HepG2 (cell line): ENCODE measurements at regions not wholly inside any gene's neighbourhood (a gene's known extent, or its start where the extent isn't known, plus 50 kb on each side); places are given as distances from the start of the nearest gene placed in this dataset.
"Not testable (repeated sequence)": the region's sequence is repeated elsewhere in the genome, so short reads cannot be mapped to it uniquely, and the experiment has no call there.

Experiments
- ATAC-seq: fragments of 200-7000 bp; cut with Tn5 transposase; 3 replicates; pipeline ENCODE4 v1.9.1; 2020; ENCODE audit warnings: mild to moderate bottlenecking, moderate library complexity
- BruUV-seq: library from RNA; stranded (reverse); fragments of 400-500 nt; replicated peaks from 2 replicates; lab custom pipeline; 2021; lab: Mats Ljungman, UMichigan
- CTCF ChIA-PET: fragments of 300-600 bp; formaldehyde crosslinking; extraction: SDS; loops from one replicate; lab custom pipeline; 2021; ENCODE audit warnings: low total read pairs, inconsistent platforms, low intra/inter-chr PET ratio; lab: Yijun Ruan, JAX
- POLR2A ChIA-PET: fragments of 350-600 bp; sonication (Branson Sonifier 250); formaldehyde crosslinking; loops from one replicate; lab custom pipeline; 2020; ENCODE audit warnings: antibody characterized with exemption, inconsistent platforms; lab: Yijun Ruan, JAX
- DNase-seq: peaks from one replicate; pipeline ENCODE4 v3.0.0-alpha.2; 2015; ENCODE audit warnings: low spot score
- FAIRE-seq: peaks from 3 replicates; lab custom pipeline; 2011; peaks lifted over from hg19 to GRCh38; lab: Jason Lieb, UNC
- H2AFZ ChIP-seq: one replicate; pipeline ENCODE4 v1.6.1; 2011; ENCODE audit warnings: low read length, inconsistent platforms
- H3K27ac ChIP-seq: fragments of 300-600 bp; 3 replicates; pipeline ENCODE4 v1.8.0; 2011; ENCODE audit warnings: mixed run types, mild to moderate bottlenecking, mixed read lengths, low read length, inconsistent platforms; ENCODE audit not compliant: insufficient read depth; ENCODE audit errors: extremely low read length
- H3K27me3 ChIP-seq, 2 experiments: fragments of 200-600 bp in 1 of 2; 2 replicates in 1 of 2; 3 replicates in 1 of 2; pipeline versions ENCODE4 v1.6.0 to v1.8.0; 2011; ENCODE audit warnings: low read length in 2 of 2, mild to moderate bottlenecking in 2 of 2, moderate library complexity in 2 of 2, inconsistent platforms in 1 of 2; ENCODE audit not compliant: insufficient read depth in 2 of 2, control insufficient read depth in 1 of 2
- H3K36me3 ChIP-seq, 2 experiments: fragments of 200-600 bp in 1 of 2; replicated peaks in 1 of 2; 2 replicates in 1 of 2; 3 replicates in 1 of 2; pipeline versions ENCODE4 v1.5.1 to v1.8.0; 2011; ENCODE audit warnings: low read length in 2 of 2, inconsistent platforms in 1 of 2; ENCODE audit not compliant: insufficient read depth in 2 of 2, control insufficient read depth in 1 of 2
- H3K4me1 ChIP-seq: 2 replicates; pipeline ENCODE4 v1.5.1; 2012; ENCODE audit warnings: low read length, inconsistent platforms; ENCODE audit not compliant: insufficient read depth
- H3K4me2 ChIP-seq: 2 replicates; pipeline ENCODE4 v1.6.0; 2011; ENCODE audit warnings: low read depth, low read length, inconsistent platforms
- H3K4me3 ChIP-seq, 3 experiments: fragments of 200-600 bp in 1 of 3; sonication (generic), shearing (Covaris generic) in 1 of 3; replicated peaks in 1 of 3; 2 replicates each; pipeline ENCODE4 v1.5.1; 2011 to 2016; ENCODE audit warnings: low read length in 3 of 3, inconsistent platforms in 2 of 3, low read depth in 2 of 3, mild to moderate bottlenecking in 2 of 3, control low read depth in 1 of 3, mixed read lengths in 1 of 3; ENCODE audit not compliant: insufficient read depth in 1 of 3
- H3K79me2 ChIP-seq: one replicate; pipeline ENCODE4 v1.6.1; 2011; ENCODE audit warnings: low read length, inconsistent platforms; ENCODE audit not compliant: insufficient read depth
- H3K9ac ChIP-seq: 2 replicates; pipeline ENCODE4 v1.6.0; 2011; ENCODE audit warnings: mild to moderate bottlenecking, low read depth, low read length, inconsistent platforms; ENCODE audit not compliant: insufficient read depth
- H3K9me3 ChIP-seq: 2 replicates; pipeline ENCODE4 v1.5.1; 2012; ENCODE audit warnings: mild to moderate bottlenecking, low read length
- H4K20me1 ChIP-seq: 2 replicates; pipeline ENCODE4 v1.6.0; 2011; ENCODE audit warnings: inconsistent platforms, mild to moderate bottlenecking, low read length, moderate library complexity; ENCODE audit not compliant: insufficient read depth
- FOXK1 ChIP-seq: sonication (generic); formaldehyde crosslinking; IDR thresholded peaks from 2 replicates; pipeline ENCODE4 v1.4.0; 2020; ENCODE audit warnings: low read depth, missing genetic modification reagents, borderline replicate concordance
- JUNB ChIP-seq: sonication (generic); formaldehyde crosslinking; IDR thresholded peaks from 2 replicates; pipeline ENCODE4 v1.8.0; 2022; ENCODE audit warnings: missing genetic modification reagents, mild to moderate bottlenecking, borderline replicate concordance
- KLF15 ChIP-seq: sonication (generic); formaldehyde crosslinking; IDR thresholded peaks from 2 replicates; pipeline ENCODE4 v1.8.1; 2023; ENCODE audit warnings: borderline replicate concordance, mild to moderate bottlenecking, inconsistent platforms, missing genetic modification reagents, mixed read lengths
- LCORL ChIP-seq, 2 experiments: fragments of 450-650 bp in 1 of 2; sonication (generic) in 1 of 2; formaldehyde crosslinking in 1 of 2; IDR thresholded peaks; 2 replicates each; pipeline versions ENCODE4 v1.5.0 to v1.6.1; 2017 to 2020; ENCODE audit warnings: antibody characterized with exemption in 1 of 2, missing genetic modification reagents in 1 of 2
- MAFK ChIP-seq, 2 experiments: IDR thresholded peaks in 1 of 2; conservative IDR thresholded peaks in 1 of 2; 2 replicates each; pipeline ENCODE4 v1.6.1; 2011; ENCODE audit warnings: improper control_type of control experiment in 2 of 2, low read length in 2 of 2
- NFE2L2 ChIP-seq: fragments of 150-350 bp; IDR thresholded peaks from 2 replicates; pipeline ENCODE4 v1.6.1; 2014; ENCODE audit warnings: low read length
- ZC3H13 ChIP-seq: sonication (generic); formaldehyde crosslinking; IDR thresholded peaks from 2 replicates; pipeline ENCODE4 v1.8.1; 2023; ENCODE audit warnings: mild to moderate bottlenecking, missing genetic modification reagents, moderate library complexity
- ZKSCAN8 ChIP-seq: IDR thresholded peaks from 2 replicates; pipeline ENCODE4 v1.6.1; 2016; ENCODE audit warnings: borderline replicate concordance, missing genetic modification reagents, missing compliant biosample characterization
- ZNF205 ChIP-seq: IDR thresholded peaks from 2 replicates; pipeline ENCODE4 v1.6.1; 2018; ENCODE audit warnings: missing biosample characterization, missing genetic modification reagents
- ZNF710 ChIP-seq: sonication (generic); formaldehyde crosslinking; IDR thresholded peaks from 2 replicates; pipeline ENCODE4 v1.5.0; 2020; ENCODE audit warnings: mild to moderate bottlenecking, missing genetic modification reagents, borderline replicate concordance
- WGBS: methylation state at CpG from one replicate; pipeline ENCODE4 v1.1.6; 2017; ENCODE audit warnings: low lambda C conversion rate; 5-methylcytosine and 5-hydroxymethylcytosine counted together
- in situ Hi-C: cut with HindIII; loops from 2 replicates; pipeline ENCODE4 v1.10.0; 2017; ENCODE audit warnings: low pct_unique_long_range_greater_than_20kb; ENCODE audit not compliant: extremely low pct_ligation_motif_present
- intact Hi-C: fragments of 100-400 bp; cut with micrococcal nuclease; formaldehyde crosslinking; loops from one replicate; pipeline ENCODE4 v1.10.0; 2022; ENCODE audit not compliant: unreplicated experiment

DNA sequence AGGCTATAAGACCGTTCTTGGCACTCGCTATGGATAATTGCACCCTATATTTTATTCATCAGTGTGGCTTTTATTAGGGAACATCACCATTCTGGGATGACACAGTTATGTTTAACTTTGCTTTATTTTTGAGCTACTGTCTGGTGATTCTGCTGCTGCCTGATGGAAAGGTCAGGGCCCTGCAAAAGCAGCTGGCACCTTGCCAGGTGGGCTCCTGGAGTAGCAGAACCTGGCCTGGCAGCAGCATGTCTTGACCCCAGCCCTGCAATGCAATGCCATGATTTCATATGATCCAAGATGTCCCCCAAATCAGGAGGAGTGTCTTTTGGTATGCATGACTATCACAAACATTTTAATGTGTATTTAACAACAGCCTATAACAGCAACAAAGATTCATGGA lies 228.4 kb upstream of the RSPO3 start:
- H3K9ac ChIP-seq, result no peak overlapping the region
- H3K9me3 ChIP-seq, result no peaks in the 10 kb centered on the region
- no peak for ATAC-seq
- in situ Hi-C loops (no loop called here), intact Hi-C loops (no loop called here)
- no peaks in the 10 kb centered on the region for H4K20me1 ChIP-seq
- H3K79me2 ChIP-seq, result no peaks in the 10 kb centered on the region
- H3K4me2 ChIP-seq, result no peak overlapping the region
- no peak overlapping the region for H3K27ac ChIP-seq
- H2AFZ ChIP-seq, result no peak overlapping the region
- TF ChIP-seq ZC3H13 (CRISPR knock-in tag) (no peak), LCORL (IDR thresholded peaks at IDR 0.05) (peak; percentile 87), LCORL (CRISPR knock-in tag; IDR thresholded peaks at IDR 0.05) (no peak), ZNF710 (CRISPR knock-in tag) (no peak), KLF15 (CRISPR knock-in tag) (no peak), JUNB (no peak), FOXK1 (CRISPR knock-in tag) (no peak), ZKSCAN8 (CRISPR knock-in tag) (no peak)
- no peaks in the 10 kb centered on the region for H3K4me1 ChIP-seq
- H3K36me3 ChIP-seq, result no peaks in the 10 kb centered on the region
- H3K4me3 ChIP-seq, result no peak overlapping the region
- ChIA-PET CTCF (no interaction called here), POLR2A (no interaction called here)
- no peak for DNase-seq
- H3K27me3 ChIP-seq, result no peaks in the 10 kb centered on the region
- BruUV-seq, result no TSS peak
- 0% methylated on average over 2 of the region's 2 CpGs for WGBS
- no peak for FAIRE-seq

- Histone ChIP-seq H3K36me3 (no peaks in the 10 kb centered on the region), H3K9me3 (no peaks in the 10 kb centered on the region), H3K4me2 (no peak overlapping the region), H3K79me2 (no peaks in the 10 kb centered on the region), H3K27ac (no peak overlapping the region), H3K4me1 (no peaks in the 10 kb centered on the region), H3K27me3 (no peaks in the 10 kb centered on the region), H3K9ac (no peak overlapping the region), H3K4me3 (no peak overlapping the region), H4K20me1 (no peaks in the 10 kb centered on the region), H2AFZ (no peak overlapping the region)
- ChIA-PET CTCF (no interaction called here), POLR2A (no interaction called here)
- ATAC-seq, result no peak
- FAIRE-seq, result no peak
- in situ Hi-C loops (no loop called here), intact Hi-C loops (no loop called here)
- WGBS, result 0% methylated on average over 1 of the region's 1 CpG
- DNase-seq, result no peak
- TF ChIP-seq NFE2L2 (peak; percentile 79), MAFK (conservative IDR thresholded peaks at IDR 0.05 in 1 of 2, IDR thresholded peaks at IDR 0.05 in 1 of 2; ENCODE audit: low read length in 2 of 2) (peak in 1 of 2 experiments; percentile 29; a peak in 2 of 4 replicates), ZNF205 (no peak)
- BruUV-seq, result no TSS peak
Measured at GRCh38 chr6:126891158-126891557, 227.3 kb upstream of the RSPO3 start.

- DNase-seq, H3K4me3 ChIP-seq, BruUV-seq, CTCF ChIA-PET, H2AFZ ChIP-seq, H3K27me3 ChIP-seq, H3K9ac ChIP-seq, H4K20me1 ChIP-seq, POLR2A ChIA-PET, FAIRE-seq, in situ Hi-C loops, H3K36me3 ChIP-seq, ATAC-seq, intact Hi-C loops, H3K4me1 ChIP-seq, H3K9me3 ChIP-seq, H3K79me2 ChIP-seq, H3K27ac ChIP-seq, H3K4me2 ChIP-seq: not testable (repeated sequence)
- WGBS, result 0% methylated on average over 3 of the region's 5 CpGs
Measured at GRCh38 chr6:126892869-126893268, 225.6 kb upstream of the RSPO3 start.
